Mesendoderm (in vitro differentiated cells): ENCODE measurements at regions not wholly inside any gene's neighbourhood (a gene's known extent, or its start where the extent isn't known, plus 50 kb on each side); places are given as distances from the start of the nearest gene placed in this dataset.
"Not testable (repeated sequence)": the region's sequence is repeated elsewhere in the genome, so short reads cannot be mapped to it uniquely, and the experiment has no call there.

Experiments used
- DNase-seq: peaks from one replicate; pipeline ENCODE4 v3.0.0; 2013
- H2AK5ac ChIP-seq: 2 replicates; pipeline ENCODE4 v1.6.1; 2013; ENCODE audit warnings: low read length, inconsistent platforms
- H2BK120ac ChIP-seq: 2 replicates; pipeline ENCODE4 v1.6.1; 2013; ENCODE audit warnings: low read depth, mild to moderate bottlenecking, low read length, moderate library complexity, mixed read lengths
- H2BK15ac ChIP-seq: replicated peaks from 2 replicates; pipeline ENCODE4 v1.6.1; 2013; ENCODE audit warnings: low read depth, mild to moderate bottlenecking, moderate library complexity
- H2BK5ac ChIP-seq: 2 replicates; pipeline ENCODE4 v1.6.1; 2013; ENCODE audit warnings: low read length, inconsistent platforms
- H3K18ac ChIP-seq: 2 replicates; pipeline ENCODE4 v1.6.1; 2013; ENCODE audit warnings: mild to moderate bottlenecking, low read length, mixed read lengths
- H3K23ac ChIP-seq: one replicate; pipeline ENCODE4 v1.6.1; 2013; ENCODE audit warnings: low read length
- H3K27ac ChIP-seq: 2 replicates; pipeline ENCODE4 v1.5.1; 2013; ENCODE audit warnings: low read depth, mild to moderate bottlenecking, inconsistent platforms, low read length, moderate library complexity
- H3K27me3 ChIP-seq: 2 replicates; pipeline ENCODE4 v1.6.1; 2013; ENCODE audit warnings: low read length, control low read depth, mild to moderate bottlenecking, inconsistent platforms; ENCODE audit not compliant: insufficient read depth, poor library complexity
- H3K36me3 ChIP-seq: 2 replicates; pipeline ENCODE4 v1.6.1; 2013; ENCODE audit warnings: low read length, inconsistent platforms; ENCODE audit not compliant: control insufficient read depth, insufficient read depth
- H3K4ac ChIP-seq: one replicate; pipeline ENCODE4 v1.6.1; 2013; ENCODE audit warnings: low read depth, mild to moderate bottlenecking, low read length, moderate library complexity
- H3K4me1 ChIP-seq: 2 replicates; pipeline ENCODE4 v1.6.1; 2013; ENCODE audit warnings: low read depth, low read length, inconsistent platforms; ENCODE audit not compliant: control insufficient read depth
- H3K4me2 ChIP-seq: 2 replicates; pipeline ENCODE4 v1.6.1; 2013; ENCODE audit warnings: low read length
- H3K4me3 ChIP-seq: 2 replicates; pipeline ENCODE4 v1.5.1; 2013; ENCODE audit warnings: mild to moderate bottlenecking, low read length
- H3K56ac ChIP-seq: one replicate; pipeline ENCODE4 v1.6.1; 2013; ENCODE audit warnings: low read length
- H3K79me1 ChIP-seq: 2 replicates; pipeline ENCODE4 v1.6.1; 2013; ENCODE audit warnings: low read length, inconsistent platforms
- H3K79me2 ChIP-seq: 2 replicates; pipeline ENCODE4 v1.6.1; 2013; ENCODE audit warnings: mild to moderate bottlenecking, low read length; ENCODE audit not compliant: control insufficient read depth, insufficient read depth
- H3K9ac ChIP-seq: 2 replicates; pipeline ENCODE4 v1.6.1; 2013; ENCODE audit warnings: low read length, inconsistent platforms
- H4K5ac ChIP-seq: one replicate; pipeline ENCODE4 v1.6.1; 2013; ENCODE audit warnings: low read length
- H4K8ac ChIP-seq: one replicate; pipeline ENCODE4 v1.6.1; 2013; ENCODE audit warnings: low read depth, mild to moderate bottlenecking, control low read depth, low read length, moderate library complexity
- WGBS: extraction: QIAGEN DNeasy Blood & Tissue Kit; methylation state at CpG from one replicate; pipeline ENCODE4 v1.1.7; 2013; ENCODE audit warnings: low lambda C conversion rate, missing lambda C conversion rate; ENCODE audit not compliant: insufficient coverage; ENCODE audit errors: extremely low coverage; 5-methylcytosine and 5-hydroxymethylcytosine counted together

GRCh38 chr2:37760471-37760870 lies 89.0 kb upstream of the CDC42EP3 start:
- no peak for DNase-seq
- H3K23ac ChIP-seq, result no peak overlapping the region
- no CpG with 5 or more reads among the region's 6 CpGs for WGBS
- no peak overlapping the region for H2BK5ac ChIP-seq
- no peaks in the 10 kb centered on the region for H3K27me3 ChIP-seq
- H3K79me1 ChIP-seq, result no peaks in the 10 kb centered on the region
- no peak overlapping the region for H2BK15ac ChIP-seq
- H3K56ac ChIP-seq, result no peak overlapping the region
- no peak overlapping the region for H3K4me3 ChIP-seq
- no peak overlapping the region for H3K18ac ChIP-seq
- H2BK120ac ChIP-seq, result no peak overlapping the region
- H2AK5ac ChIP-seq, result no peak overlapping the region
- H3K79me2 ChIP-seq, result no peaks in the 10 kb centered on the region
- H4K5ac ChIP-seq, result no peak overlapping the region
- H3K36me3 ChIP-seq, result no peaks in the 10 kb centered on the region
- H3K9ac ChIP-seq, result no peak overlapping the region
- no peak overlapping the region for H3K4me2 ChIP-seq
- no peak overlapping the region for H3K27ac ChIP-seq
- H3K4ac ChIP-seq, result no peak overlapping the region
- no peak overlapping the region for H4K8ac ChIP-seq
- no peaks in the 10 kb centered on the region for H3K4me1 ChIP-seq

- not testable (repeated sequence) for H3K9ac ChIP-seq, H3K79me1 ChIP-seq, H4K8ac ChIP-seq, H2BK5ac ChIP-seq, H2AK5ac ChIP-seq, H3K4me1 ChIP-seq, H3K27ac ChIP-seq, H3K23ac ChIP-seq, H3K4ac ChIP-seq, H4K5ac ChIP-seq, H3K36me3 ChIP-seq, H3K27me3 ChIP-seq, DNase-seq, H3K56ac ChIP-seq, H3K4me3 ChIP-seq, H2BK120ac ChIP-seq, H3K79me2 ChIP-seq, H2BK15ac ChIP-seq, H3K18ac ChIP-seq, H3K4me2 ChIP-seq
- WGBS, result no CpG with 5 or more reads among the region's 2 CpGs
Measured at GRCh38 chr2:37762281-37762680, 90.8 kb upstream of the CDC42EP3 start.

- Histone ChIP-seq H2BK120ac (no peak overlapping the region), H3K18ac (no peak overlapping the region), H3K56ac (no peak overlapping the region), H3K4ac (no peak overlapping the region), H3K4me2 (no peak overlapping the region), H3K4me3 (no peak overlapping the region), H2BK15ac (no peak overlapping the region), H3K4me1 (no peaks in the 10 kb centered on the region), H3K9ac (no peak overlapping the region), H3K79me1 (no peaks in the 10 kb centered on the region), H2AK5ac (no peak overlapping the region), H3K36me3 (no peaks in the 10 kb centered on the region), H3K79me2 (no peaks in the 10 kb centered on the region), H3K23ac (no peak overlapping the region), H3K27me3 (no peaks in the 10 kb centered on the region), H4K8ac (no peak overlapping the region), H2BK5ac (no peak overlapping the region), H4K5ac (no peak overlapping the region), H3K27ac (no peak overlapping the region)
- no CpG with 5 or more reads among the region's 2 CpGs for WGBS
- no peak for DNase-seq
Measured at GRCh38 chr2:37764739-37765138, 93.3 kb upstream of the CDC42EP3 start.

- Histone ChIP-seq H3K4me1 (no peaks in the 10 kb centered on the region), H3K4ac (no peak overlapping the region)
Measured at GRCh38 chr2:37766106-37766505, 94.7 kb upstream of the CDC42EP3 start.

DNA sequence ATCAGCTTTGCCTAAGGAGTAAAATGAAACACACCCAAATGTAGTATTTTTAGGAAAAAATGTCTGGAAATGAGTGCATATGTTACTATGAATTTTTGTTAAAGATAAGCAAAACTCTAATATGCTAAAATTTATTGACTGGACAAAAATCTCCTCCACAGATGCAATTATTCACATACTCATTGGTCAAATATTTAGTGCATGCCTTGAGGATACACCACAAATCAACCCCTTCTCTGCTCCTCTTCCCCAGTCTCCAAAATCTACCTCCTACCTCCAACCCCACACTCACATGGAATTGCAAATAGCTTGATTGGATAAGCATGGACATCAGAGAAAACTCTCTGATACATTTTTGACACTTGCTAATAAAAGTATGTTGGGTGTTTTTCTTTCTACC lies 95.6 kb upstream of the CDC42EP3 start:
- DNase-seq, result no peak
- Histone ChIP-seq H3K18ac (no peak overlapping the region), H2BK120ac (no peak overlapping the region), H3K79me1 (no peaks in the 10 kb centered on the region), H3K4me2 (no peak overlapping the region), H2BK5ac (no peak overlapping the region), H3K4me1 (no peaks in the 10 kb centered on the region), H4K5ac (no peak overlapping the region), H3K23ac (no peak overlapping the region), H3K56ac (no peak overlapping the region), H3K27ac (no peak overlapping the region), H3K27me3 (no peaks in the 10 kb centered on the region), H2BK15ac (no peak overlapping the region), H3K79me2 (no peaks in the 10 kb centered on the region), H3K4ac (no peak overlapping the region), H3K4me3 (no peak overlapping the region), H3K9ac (no peak overlapping the region), H2AK5ac (no peak overlapping the region), H4K8ac (no peak overlapping the region), H3K36me3 (no peaks in the 10 kb centered on the region)

More at GRCh38 chr2:37766106-37766505, 94.7 kb upstream of the CDC42EP3 start:
- no CpG with 5 or more reads among the region's 3 CpGs for WGBS
- Histone ChIP-seq H3K23ac (no peak overlapping the region), H3K56ac (no peak overlapping the region), H2BK15ac (no peak overlapping the region), H3K4me3 (no peak overlapping the region), H4K8ac (no peak overlapping the region), H3K79me1 (no peaks in the 10 kb centered on the region), H2BK5ac (no peak overlapping the region), H4K5ac (no peak overlapping the region), H2BK120ac (no peak overlapping the region), H3K27me3 (no peaks in the 10 kb centered on the region), H3K9ac (no peak overlapping the region), H3K4me2 (no peak overlapping the region), H3K79me2 (no peaks in the 10 kb centered on the region), H3K27ac (no peak overlapping the region), H2AK5ac (no peak overlapping the region), H3K36me3 (no peaks in the 10 kb centered on the region), H3K18ac (no peak overlapping the region)
- DNase-seq, result peak; percentile 73
